SK-N-MC (cell line): ENCODE measurements at regions not wholly inside any gene's neighbourhood (a gene's known extent, or its start where the extent isn't known, plus 50 kb on each side); places are given as distances from the start of the nearest gene placed in this dataset.

Experiments
- EZH2 ChIP-seq: fragments of 200-600 bp; sonication (generic); IDR thresholded peaks from one replicate; pipeline ENCODE4 v1.6.1; 2017; ENCODE audit warnings: antibody characterized with exemption
- FOXP2 ChIP-seq: optimal IDR thresholded peaks from 2 replicates; pipeline ENCODE3; 2011; ENCODE audit warnings: mild to moderate bottlenecking, moderate library complexity; ENCODE audit not compliant: insufficient read depth; ENCODE audit errors: extremely low read length, control extremely low read depth
- POLR2AphosphoS5 ChIP-seq: IDR thresholded peaks from 2 replicates; pipeline ENCODE4 v1.6.1; 2012; ENCODE audit warnings: mild to moderate bottlenecking, low read depth, low read length, borderline replicate concordance

GRCh38 chr6:90863043-90863442, 276.2 kb upstream of the MAP3K7 start:
- no peak for TF ChIP-seq EZH2
- no peak for TF ChIP-seq POLR2AphosphoS5
- TF ChIP-seq FOXP2: no peak
